ENCODE measurements at regions not wholly inside any gene's neighbourhood (a gene's known extent, or its start where the extent isn't known, plus 50 kb on each side); places are given as distances from the start of the nearest gene placed in this dataset.

DNA sequence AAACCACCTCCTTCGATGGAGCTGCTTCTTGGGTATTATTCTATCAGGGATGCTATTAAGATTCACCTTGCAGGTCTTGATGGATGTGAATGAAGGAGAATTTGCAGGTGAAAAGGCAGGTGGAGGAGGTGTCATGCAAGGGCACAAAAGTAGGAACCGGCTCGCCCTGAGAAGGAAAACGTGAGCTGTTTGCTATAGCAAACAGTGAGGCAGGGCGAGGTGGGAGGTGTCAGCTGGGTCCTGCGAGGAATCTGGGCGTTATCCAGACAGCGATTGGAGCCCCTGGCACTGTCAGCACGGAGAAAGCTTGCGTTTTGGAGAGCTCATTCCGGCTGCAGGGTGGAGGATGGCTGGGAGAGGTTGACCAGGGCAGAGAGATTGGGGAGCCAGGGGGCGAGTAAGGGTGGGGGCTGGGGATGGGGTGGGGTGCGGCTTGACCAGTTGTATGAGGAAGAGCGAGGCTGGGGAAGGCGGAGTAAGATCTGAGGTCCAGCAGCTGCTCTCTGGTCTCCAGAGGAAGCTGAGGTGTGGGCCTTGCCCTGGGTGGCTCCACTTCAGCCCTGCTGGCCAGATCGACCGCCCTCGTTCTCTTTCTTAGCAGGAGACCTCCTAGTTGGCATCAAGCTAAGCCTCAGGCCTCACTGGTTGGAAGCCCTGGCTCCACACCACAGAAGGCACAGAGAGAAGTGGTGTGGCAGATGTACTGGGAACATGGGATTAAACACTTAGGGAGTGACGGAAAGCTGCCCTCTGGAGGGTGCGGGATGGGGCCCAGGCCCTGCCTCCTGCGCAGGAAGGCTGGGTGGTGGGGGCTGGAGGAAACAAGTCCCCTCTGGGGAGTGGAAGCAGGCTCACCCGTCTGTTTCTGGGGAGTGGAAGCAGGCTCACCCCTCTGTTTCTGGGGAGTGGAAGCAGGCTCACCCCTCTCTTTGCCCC is 54.7 kb upstream of the NEURL1B start:
- Histone ChIP-seq H3K27ac (ENCODE audit: extremely low read depth, low read depth, low read length) (no peak overlapping the region), H3K79me2 (ENCODE audit: control insufficient read depth, insufficient read depth, low read length) (no peaks in the 10 kb centered on the region), H3K36me3 (ENCODE audit: control insufficient read depth, insufficient read depth, low read length) (no peaks in the 10 kb centered on the region), H3K27me3 (ENCODE audit: control insufficient read depth in 2 of 2, insufficient read depth in 2 of 2, low read length in 2 of 2) (peaks cover 20 to 57% of the 10 kb centered on the region in 2 experiments), H3K4me1 (replicated peaks in 1 of 2; ENCODE audit: control insufficient read depth in 2 of 2, insufficient read depth in 2 of 2, low read length in 2 of 2) (no peaks in the 10 kb centered on the region), H3K4me2 (ENCODE audit: insufficient read depth, low read length) (no peak overlapping the region), H2AFZ (ENCODE audit: low read depth, low read length) (no peak overlapping the region), H4K20me1 (replicated peaks; ENCODE audit: control insufficient read depth, insufficient read depth, low read length) (peaks cover 2% of the 10 kb centered on the region; the same call in 1 of the 2 replicates), H3K9me1 (ENCODE audit: control insufficient read depth, insufficient read depth, low read length) (peaks cover 3% of the 10 kb centered on the region), H3K9ac (ENCODE audit: insufficient read depth in 1 of 2, low read depth in 2 of 2, low read length in 2 of 2) (no peak overlapping the region), H3K9me3 (replicated peaks; ENCODE audit: control insufficient read depth, insufficient read depth, low read depth, low read length) (no peaks in the 10 kb centered on the region), H3K4me3 (no peak overlapping the region)
- in situ Hi-C loops (cut with MboI) = no loop called here
- TF ChIP-seq, protein P1, sequence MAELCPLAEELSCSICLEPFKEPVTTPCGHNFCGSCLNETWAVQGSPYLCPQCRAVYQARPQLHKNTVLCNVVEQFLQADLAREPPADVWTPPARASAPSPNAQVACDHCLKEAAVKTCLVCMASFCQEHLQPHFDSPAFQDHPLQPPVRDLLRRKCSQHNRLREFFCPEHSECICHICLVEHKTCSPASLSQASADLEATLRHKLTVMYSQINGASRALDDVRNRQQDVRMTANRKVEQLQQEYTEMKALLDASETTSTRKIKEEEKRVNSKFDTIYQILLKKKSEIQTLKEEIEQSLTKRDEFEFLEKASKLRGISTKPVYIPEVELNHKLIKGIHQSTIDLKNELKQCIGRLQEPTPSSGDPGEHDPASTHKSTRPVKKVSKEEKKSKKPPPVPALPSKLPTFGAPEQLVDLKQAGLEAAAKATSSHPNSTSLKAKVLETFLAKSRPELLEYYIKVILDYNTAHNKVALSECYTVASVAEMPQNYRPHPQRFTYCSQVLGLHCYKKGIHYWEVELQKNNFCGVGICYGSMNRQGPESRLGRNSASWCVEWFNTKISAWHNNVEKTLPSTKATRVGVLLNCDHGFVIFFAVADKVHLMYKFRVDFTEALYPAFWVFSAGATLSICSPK (IDR thresholded peaks at IDR 0.05; ENCODE audit: borderline replicate concordance) = no peak
- TF ChIP-seq, protein P2, sequence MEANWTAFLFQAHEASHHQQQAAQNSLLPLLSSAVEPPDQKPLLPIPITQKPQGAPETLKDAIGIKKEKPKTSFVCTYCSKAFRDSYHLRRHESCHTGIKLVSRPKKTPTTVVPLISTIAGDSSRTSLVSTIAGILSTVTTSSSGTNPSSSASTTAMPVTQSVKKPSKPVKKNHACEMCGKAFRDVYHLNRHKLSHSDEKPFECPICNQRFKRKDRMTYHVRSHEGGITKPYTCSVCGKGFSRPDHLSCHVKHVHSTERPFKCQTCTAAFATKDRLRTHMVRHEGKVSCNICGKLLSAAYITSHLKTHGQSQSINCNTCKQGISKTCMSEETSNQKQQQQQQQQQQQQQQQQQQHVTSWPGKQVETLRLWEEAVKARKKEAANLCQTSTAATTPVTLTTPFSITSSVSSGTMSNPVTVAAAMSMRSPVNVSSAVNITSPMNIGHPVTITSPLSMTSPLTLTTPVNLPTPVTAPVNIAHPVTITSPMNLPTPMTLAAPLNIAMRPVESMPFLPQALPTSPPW (CRISPR knock-in tag; IDR thresholded peaks at IDR 0.05) = no peak
- TF ChIP-seq BCL6 (CRISPR knock-in tag; IDR thresholded peaks at IDR 0.05) (no peak), MAZ (CRISPR knock-in tag; conservative IDR thresholded peaks at IDR 0.05 in 1 of 2, IDR thresholded peaks at IDR 0.05 in 1 of 2) (no peak), SLC30A9 (CRISPR knock-in tag; IDR thresholded peaks at IDR 0.05) (no peak), TRIM24 (IDR thresholded peaks at IDR 0.05) (no peak), BRD4 (IDR thresholded peaks at IDR 0.05) (no peak), ZKSCAN3 (CRISPR knock-in tag; IDR thresholded peaks at IDR 0.05) (no peak), PHTF2 (CRISPR knock-in tag; IDR thresholded peaks at IDR 0.05) (no peak), RNF2 (IDR thresholded peaks at IDR 0.05) (no peak), ZNF165 (CRISPR knock-in tag; IDR thresholded peaks at IDR 0.05; ENCODE audit: borderline replicate concordance) (no peak), ZNF146 (CRISPR knock-in tag; IDR thresholded peaks at IDR 0.05; ENCODE audit: unreplicated experiment) (no peak), ZNF212 (CRISPR knock-in tag; IDR thresholded peaks at IDR 0.05) (no peak), RBBP5 (IDR thresholded peaks at IDR 0.05; ENCODE audit: borderline replicate concordance, insufficient read depth, low read length, poor library complexity, severe bottlenecking) (no peak)
- TF ChIP-seq, protein P3, sequence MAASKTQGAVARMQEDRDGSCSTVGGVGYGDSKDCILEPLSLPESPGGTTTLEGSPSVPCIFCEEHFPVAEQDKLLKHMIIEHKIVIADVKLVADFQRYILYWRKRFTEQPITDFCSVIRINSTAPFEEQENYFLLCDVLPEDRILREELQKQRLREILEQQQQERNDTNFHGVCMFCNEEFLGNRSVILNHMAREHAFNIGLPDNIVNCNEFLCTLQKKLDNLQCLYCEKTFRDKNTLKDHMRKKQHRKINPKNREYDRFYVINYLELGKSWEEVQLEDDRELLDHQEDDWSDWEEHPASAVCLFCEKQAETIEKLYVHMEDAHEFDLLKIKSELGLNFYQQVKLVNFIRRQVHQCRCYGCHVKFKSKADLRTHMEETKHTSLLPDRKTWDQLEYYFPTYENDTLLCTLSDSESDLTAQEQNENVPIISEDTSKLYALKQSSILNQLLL (CRISPR knock-in tag; IDR thresholded peaks at IDR 0.05; ENCODE audit: borderline replicate concordance) = no peak
- TF ChIP-seq, protein P4, sequence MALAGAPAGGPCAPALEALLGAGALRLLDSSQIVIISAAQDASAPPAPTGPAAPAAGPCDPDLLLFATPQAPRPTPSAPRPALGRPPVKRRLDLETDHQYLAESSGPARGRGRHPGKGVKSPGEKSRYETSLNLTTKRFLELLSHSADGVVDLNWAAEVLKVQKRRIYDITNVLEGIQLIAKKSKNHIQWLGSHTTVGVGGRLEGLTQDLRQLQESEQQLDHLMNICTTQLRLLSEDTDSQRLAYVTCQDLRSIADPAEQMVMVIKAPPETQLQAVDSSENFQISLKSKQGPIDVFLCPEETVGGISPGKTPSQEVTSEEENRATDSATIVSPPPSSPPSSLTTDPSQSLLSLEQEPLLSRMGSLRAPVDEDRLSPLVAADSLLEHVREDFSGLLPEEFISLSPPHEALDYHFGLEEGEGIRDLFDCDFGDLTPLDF (CRISPR knock-in tag; IDR thresholded peaks at IDR 0.05) = no peak
- under 1% methylated on average over 19 of the region's 22 CpGs for WGBS (ENCODE audit: insufficient coverage, low coverage, missing lambda C conversion rate)
- FAIRE-seq (no peak), ATAC-seq (no peak), DNase-seq (ENCODE audit: extremely low read depth in 1 of 4, low spot score in 3 of 4) (no peak)
- ChIA-PET POLR2A (interaction anchor here (0.8 kb wide), 1 partner anchor 44 kb away, joined by 3 read pairs; no protein-coding TSS in a partner anchor), CTCF (ENCODE audit: low intra/inter-chr PET ratio) (no interaction called here)
- intact Hi-C loops (cut with micrococcal nuclease) = no loop called here
- no TSS peak for BruUV-seq (replicated peaks)
